Embryonic facial prominence (tissue), 1 donor: ENCODE measurements at regions not wholly inside any gene's neighbourhood (a gene's known extent, or its start where the extent isn't known, plus 50 kb on each side); places are given as distances from the start of the nearest gene placed in this dataset.

Experiments
- DNase-seq: peaks from one replicate; pipeline ENCODE4 v3.0.0-alpha.2; 2016; ENCODE audit errors: extremely low spot score

DNA sequence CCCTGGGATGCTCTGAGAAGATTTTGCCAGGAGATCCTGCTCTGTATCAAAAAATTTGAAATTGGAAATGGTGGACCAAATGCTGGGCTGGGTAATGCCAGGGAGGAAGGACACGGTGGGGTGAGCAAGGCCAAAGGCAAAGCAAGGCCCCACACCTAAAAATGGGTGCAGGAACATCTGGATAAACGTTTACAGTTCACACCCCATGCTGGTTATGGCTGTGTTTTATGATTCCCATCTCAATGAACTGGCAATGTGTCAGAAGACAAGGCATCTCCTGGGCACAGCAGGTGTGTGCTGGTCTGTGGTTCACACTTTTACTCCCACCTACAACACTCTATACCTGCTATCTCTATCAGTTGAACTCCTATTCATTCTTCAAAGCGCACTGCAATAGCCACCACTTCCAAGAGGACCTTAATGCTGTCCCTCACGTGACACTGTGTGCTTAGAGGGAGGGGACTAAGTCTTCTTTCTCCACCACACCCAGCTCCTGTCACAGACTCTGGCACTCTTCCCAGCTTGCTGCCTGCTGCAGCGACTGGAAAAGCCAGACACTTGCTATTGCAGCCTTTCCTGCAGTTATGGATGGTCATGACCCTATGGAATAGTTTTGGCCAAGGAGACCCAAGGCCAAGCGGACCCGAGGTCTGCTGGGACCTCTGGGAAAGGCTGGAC, 277.5 kb downstream of the CTTN start:
- DNase-seq, result no peak

DNA sequence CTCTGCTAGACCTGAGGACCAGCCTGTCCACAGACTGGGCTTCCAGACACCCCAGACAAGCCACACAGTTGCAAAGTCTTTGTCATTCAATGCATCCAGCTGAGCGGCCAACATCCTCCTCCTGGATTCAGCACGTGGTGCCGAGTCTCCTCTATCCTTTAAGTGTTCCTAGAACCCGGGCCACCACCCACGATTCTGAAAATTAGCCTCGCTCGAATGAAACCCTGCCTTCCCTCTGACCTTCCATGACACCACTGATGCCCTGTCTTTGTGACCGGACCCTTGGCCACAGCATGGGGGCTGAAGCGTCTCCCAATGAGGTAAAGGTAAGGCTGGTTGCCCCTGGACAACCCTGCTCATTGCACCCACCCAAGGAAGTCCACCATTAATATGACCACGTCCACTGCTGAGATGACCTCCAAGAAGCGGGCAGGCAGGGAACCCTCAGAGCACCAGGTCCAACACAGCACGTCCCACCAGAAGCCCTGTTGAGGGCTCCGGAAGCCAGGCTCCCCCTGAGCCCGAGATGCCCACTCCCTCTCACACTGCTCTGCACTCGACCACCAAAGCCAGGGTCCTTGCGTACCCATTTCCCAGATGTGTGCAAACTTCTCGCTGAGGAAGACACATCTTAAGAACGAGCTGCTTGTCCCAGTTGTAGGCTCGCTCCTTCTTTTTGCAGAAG, 279.0 kb downstream of the CTTN start:
- no peak for DNase-seq

DNA sequence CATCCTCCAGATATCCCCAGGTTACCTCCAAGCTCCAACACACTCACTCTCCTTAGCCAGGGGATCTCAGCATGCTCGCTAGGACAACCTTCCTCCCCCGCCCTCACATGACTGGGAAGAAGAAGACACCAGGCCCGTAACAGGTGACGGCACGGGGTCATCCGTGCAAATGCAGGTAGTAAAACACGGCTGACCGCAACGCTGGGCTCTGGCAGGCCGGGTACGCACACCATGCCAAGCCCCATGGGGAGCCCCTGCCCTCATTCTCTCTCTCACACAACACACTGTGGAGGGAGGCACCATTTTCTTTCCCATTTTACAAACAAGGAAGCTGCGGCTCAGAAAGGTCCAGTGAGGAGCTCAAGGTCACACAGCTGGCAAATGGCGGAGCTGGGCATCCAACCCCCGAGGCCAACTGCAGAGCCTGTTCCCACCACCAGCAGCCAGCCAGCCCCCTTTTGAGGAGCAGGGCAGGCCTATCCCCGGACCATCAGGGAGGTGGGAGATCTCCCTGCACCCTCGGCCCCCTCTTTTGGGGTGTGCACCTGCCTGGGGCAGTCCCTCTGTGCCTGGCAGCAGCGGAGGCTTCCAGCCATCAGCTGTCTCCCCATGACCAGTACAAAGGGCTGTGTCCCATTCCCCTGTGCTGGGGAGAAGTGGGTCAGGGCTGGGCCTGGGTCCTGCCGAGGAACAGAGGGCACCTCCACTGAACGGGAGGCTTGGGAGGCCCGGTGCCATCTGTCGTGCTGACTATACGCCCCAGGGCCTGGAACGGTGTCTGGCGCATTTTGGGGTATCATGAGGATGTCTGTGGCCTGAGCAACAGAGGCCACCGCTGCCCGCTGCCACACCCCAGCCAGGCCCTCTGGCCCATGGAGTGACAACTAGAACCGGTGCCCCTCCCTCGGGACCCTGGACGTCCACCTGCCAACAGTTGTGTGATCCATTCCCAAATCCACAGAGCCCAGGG, 280.9 kb downstream of the CTTN start:
- DNase-seq, result no peak

DNA sequence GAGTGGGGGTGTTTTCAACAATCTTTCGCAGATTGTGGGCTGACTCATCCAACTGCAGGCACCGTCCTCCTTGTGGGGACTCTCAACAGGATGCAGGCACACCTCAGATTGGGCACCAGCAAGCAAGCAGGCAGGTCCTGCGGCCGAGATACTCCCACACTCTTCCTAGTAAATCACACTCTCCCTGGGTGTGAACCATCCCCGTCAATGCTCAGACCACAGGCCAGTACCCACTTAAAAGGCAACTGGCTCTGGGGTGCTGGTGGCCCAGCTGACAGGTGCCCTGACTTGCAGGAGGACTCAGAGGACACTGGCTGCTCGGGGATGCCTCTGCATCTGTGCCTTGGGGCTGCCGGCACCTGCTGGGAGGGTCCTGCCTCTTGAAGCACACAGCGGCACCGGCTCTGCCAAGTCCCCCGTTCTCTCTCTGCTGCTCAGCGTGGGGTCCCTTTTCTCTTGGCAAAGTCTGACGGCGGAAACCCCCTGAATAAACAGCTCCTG, 282.5 kb downstream of the CTTN start:
- no peak for DNase-seq

DNA sequence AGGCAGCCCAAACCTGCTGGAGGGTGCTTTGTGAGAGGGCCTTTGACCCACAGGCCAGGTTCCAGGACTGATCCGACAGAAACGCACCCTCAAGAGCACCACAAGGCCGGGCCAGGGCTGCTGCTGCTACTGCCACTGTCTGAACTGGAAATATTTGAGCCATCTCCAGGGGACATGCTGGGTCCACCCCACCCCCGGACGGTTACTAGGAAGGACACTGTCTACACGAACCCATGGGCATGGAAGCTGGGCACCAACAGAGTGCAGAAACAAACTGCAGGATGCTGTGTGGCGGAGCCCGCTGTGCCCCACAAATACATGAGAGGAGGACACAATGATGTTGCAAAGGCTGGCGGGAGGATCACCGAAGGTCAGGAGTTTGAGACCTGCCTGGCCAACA, 283.7 kb downstream of the CTTN start:
- no peak for DNase-seq

DNA sequence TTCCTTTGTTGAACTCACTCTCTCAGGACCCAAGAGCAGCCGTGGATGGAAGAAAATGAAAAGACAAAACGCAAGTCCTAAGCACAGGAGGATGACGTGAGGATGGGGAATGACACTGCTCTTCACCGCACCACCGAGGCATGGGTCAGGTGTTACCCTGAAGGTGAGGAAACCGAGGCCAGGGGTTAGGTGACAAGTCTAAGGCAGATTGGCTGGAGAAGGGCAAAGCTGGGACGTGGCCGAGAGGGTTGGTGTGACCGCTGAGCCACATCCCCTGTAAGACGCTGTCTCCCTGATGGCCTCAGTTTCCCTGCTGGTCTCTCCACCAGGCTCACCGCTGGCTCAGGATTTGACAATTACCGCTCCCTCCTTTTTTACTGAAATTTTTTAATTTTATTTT, 284.4 kb downstream of the CTTN start:
- no peak for DNase-seq

DNA sequence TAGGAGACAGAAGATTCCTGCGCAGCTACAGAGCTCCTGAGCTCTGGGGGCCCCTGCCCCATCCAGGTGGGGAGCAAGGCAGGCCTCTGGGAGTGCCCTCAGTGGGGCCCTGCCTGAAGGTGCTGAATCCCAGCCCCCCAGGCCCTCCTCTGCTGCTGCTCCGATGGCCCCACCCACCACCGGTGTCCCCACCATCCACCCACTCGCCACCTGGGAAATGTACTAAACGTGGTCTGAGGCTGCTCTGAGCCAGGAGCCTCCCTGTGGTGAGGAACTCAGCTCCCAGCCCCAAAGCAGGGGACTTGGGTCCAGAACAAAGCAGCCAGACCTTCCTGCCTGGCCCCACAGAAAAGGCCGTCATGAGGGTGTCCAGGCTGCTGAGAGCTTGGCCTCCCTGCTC, 289.4 kb downstream of the CTTN start:
- DNase-seq, result no peak

DNA sequence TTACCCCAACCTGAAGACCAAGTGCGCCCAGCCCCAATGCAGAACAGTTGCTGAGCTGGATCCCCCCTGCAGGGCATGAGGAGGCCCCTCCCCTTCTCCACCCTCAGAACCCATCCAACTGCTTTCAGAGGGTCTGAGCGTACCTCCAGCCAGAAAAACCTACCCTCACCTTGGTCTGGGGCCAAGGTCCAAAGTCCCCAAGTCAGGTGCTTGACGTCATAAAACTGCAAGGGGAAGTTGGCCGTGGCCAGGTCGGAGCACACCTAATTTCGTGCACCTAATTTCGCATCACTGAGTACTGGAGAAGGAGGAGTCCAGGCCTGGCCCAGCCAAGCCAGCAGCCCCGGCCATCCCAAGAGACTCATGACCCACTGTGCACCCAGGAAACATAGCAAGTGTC, 289.8 kb downstream of the CTTN start:
- no peak for DNase-seq

DNA sequence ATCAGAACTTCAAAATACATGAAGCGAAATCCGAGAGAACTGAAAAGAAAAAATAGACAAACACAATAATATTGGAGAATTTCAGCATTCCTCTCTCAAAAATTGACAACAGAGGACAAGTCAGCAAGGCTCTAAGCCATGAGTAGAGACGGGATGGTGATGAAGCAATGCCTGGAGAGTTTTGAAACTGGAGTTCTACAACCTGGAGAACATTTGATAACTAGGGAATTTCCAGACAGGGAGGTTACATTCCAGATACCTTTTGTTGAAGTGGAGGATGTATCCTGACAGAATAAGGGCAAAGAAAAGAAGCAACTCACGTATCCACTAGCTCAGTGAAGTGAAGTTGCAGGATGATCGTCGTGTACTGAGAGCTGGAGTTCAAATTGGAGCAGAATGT, 291.4 kb downstream of the CTTN start:
- no peak for DNase-seq

DNA sequence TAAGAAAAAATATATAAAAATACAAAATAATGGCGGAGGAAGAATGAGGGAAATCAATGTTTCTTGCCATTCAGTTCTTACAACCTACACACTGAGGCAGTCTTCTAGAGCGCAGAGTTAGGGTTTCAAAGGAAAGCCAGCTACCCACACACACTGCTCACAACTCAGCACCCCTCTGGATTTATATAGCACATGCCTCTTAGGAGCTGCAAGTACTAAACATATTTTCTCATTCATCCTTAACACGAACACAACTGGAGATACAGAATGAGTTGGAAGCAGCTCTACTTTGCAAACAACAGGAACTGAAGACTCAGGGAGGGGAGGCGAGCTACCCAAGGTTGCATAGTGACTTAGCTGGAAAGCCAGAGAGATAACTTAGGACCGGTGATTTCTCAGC, 293.8 kb downstream of the CTTN start:
- no peak for DNase-seq

DNA sequence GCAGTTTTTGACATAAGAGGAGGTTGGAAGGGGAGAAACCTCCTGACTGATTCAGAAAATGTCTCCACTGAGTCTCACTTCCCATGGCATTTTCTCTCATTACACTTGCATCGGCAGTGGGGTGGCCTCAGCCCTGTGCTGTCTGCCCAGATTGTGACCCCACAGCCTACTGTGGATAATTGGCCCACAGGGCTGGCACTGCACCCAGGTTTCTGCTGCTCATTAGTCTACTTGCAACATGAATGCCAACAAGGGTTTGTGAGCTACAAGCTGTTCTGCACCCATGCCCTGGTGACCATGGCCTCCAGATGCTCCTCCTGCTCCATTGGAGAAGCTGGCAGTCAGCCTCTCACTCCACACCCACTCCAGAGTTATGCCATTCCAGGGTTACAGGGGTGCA, 296.0 kb downstream of the CTTN start:
- DNase-seq, result no peak

DNA sequence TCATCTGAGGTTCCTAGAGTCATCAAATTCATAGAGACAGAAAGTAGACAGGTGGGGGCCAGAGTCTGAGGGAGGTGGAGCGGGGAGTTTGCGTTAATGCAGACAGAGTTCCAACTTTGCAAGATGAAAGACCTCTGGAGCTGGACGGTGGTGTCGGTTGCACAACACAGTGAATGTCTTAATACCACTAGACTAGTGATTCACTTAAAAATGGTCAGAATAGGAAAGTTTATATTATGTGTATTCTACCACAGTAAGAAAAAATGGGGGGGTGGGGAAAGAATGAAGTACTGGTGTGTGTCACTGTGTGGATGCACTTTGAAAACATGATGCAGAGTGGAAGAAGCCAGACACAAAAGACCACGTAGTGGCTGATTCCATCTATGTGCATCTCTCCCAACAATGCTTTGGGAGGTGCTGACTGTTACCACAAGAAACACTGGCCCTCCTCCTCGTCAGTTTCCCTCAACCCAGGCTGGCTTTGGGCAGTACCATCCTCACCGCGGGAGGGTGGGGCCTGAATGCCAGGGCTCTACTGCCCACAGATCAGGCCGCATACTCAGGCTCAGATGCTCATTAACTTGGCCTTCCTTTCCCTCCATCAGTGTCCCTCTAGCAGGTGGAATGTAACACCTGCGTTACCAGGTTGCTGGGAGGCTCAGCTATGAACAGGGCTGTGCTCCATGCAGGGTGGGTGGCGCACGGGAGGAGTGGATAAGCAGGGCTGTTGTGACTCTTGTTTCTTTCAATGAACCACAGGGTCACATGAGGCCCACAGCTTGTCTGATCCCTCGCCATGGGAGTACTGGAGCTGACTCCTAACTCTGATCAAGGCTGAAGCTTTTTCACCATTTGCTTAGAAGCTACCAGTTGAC, 297.0 kb downstream of the CTTN start:
- no peak for DNase-seq

DNA sequence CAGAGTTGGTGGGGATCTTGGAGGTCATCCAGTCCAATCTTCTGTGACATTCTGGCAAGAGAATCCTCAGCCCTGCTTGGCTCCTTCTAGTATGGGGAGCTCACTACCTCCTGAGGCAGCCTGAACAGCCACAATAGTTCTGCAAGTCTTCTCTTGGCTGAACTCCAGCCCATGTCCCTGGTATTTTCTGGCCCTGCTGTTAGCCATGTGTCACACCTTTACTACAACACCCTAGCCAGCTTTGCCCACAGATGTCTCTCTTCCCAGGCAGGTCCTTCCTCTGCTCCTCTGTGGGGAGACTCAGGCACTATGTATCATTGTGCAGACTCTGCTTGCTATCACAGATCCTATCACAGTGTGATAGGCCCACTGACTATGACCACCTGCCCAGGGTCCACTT, 297.7 kb downstream of the CTTN start:
- DNase-seq, result no peak

DNA sequence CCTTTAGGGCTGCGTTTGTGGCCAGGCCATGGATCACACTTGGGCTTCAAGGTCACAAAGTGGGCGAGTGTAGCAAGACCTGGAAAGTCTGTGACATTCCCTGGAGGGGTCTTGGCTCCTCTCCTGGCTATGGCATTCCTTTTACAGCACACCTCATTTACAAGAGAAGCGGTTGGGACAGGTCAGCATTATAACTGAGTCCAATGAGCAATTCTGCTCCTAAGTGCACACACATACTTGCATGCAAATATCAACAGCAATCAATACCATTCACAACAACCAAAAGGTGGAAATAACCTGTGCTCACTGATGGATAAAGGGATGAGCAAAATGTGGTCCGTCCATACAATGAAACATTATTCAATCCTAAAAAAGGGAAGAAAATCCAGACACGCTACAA, 298.2 kb downstream of the CTTN start:
- DNase-seq, result no peak

DNA sequence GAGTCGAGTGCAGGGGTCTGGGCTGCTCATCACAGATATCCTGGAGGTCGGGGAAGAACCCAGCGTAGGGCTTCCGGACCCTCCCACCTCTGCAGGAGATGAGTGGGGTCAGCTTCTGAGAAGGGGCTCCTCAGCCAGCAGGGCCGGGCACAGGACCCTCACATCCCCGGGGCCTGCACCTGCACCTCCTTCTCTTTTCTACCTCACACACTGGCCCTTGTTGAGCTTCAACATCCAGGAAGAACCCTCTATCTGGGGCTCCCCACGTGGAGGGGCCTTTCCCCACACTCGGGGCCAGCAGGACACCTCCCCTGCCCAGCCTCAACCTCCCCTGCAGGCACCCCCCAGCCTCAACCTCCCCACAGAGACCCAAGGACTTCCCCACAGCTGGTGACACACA, 299.4 kb downstream of the CTTN start:
- no peak for DNase-seq

DNA sequence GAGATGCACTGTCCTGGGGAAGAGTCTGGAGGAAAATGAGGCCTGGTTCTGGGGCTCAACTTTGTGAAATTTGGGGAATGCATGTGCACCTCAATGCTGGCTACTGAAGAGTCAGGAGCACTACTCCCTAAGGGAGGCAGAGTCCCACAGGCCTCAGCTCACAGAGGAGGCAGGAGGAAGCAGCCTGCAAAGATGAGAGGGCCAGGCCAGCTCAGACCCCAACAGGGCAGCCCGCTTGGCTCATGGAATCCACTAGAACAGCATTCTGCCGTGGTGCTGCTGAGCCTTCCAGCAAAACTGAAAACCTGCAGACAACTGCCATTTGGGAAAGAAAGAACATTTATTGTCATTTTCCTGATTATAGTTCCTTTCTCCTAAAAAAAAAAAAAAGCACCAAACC, 300.5 kb downstream of the CTTN start:
- DNase-seq, result no peak

DNA sequence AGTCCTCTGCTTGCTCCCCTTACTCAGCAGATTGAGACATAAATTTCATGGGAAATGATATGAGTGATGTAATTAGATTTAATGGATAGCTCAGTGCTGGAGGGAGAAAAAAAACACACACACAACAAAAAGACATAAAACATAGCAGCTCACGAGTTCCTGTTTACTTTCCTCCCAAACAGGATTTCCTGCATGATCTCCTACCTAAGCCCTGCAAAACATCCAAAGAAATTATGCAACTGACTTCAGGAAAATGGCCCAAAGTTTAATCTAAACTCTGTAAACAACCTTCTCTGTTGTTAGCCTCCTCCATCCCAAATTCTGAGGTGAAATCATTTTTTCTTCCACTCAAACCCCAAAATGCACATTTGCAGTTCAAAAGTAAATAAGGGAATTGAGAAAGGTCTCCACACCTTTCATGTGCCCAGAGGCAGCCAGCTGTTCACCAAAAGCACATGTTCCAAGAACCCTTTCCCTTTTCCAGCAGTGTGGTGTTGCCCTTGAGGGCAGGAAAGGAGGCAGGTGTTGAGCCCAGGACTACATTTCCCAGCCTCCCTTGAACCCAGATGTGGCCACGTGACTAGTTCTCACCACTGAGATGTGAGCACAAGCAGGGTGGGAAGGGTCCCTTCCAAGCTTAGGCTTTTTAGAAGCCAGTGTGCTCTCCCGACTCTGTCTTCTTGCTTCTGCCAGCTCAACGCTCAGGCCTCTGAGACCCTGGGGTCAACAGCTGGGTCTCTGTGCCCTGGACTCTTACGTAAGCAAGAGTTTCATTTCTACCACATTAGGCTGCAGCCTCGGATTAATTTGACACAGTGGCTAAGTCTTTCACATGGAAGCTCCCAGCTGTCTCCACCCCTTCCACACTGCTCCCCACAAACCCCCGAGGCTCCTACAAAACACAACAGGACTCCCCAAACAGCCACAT, 301.2 kb downstream of the CTTN start:
- no peak for DNase-seq

DNA sequence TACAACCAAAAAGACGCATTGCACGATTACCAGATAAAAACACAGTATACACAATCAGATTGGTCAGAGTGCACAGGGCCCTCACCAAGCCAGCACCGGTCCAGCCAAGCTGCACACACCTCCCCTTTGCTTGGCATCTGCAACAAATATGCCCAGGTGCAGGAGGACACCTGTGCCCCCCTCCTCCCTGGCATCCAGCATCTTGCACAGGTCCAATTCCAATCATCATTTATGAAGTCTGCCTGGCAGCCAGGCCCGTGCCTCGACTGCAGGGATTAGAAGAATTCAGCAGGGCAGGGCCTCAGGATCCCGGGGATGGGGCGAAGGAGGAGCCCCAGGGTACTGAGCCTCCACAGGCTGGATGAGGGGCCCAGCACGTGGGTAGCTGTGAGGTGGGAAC, 302.1 kb downstream of the CTTN start:
- no peak for DNase-seq

DNA sequence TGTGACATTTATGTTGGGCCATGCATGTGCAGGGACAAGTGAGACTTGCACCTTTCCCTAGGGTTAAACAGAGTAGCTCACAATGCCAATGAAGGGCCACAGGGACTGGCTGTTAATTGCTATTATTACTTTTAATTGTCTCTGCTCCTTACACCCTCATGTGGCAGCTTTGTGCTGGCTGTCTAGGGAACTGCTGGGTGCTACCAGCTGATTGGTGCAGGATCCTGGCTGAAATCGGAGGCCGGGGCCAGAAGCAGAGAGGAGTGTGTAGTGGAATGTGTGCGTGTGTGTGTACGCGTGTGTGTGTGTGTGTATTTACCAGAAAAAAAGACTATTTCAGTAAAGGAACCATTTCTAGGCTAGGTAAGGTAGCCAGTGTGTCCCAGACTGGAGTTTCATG, 302.5 kb downstream of the CTTN start:
- DNase-seq, result no peak

DNA sequence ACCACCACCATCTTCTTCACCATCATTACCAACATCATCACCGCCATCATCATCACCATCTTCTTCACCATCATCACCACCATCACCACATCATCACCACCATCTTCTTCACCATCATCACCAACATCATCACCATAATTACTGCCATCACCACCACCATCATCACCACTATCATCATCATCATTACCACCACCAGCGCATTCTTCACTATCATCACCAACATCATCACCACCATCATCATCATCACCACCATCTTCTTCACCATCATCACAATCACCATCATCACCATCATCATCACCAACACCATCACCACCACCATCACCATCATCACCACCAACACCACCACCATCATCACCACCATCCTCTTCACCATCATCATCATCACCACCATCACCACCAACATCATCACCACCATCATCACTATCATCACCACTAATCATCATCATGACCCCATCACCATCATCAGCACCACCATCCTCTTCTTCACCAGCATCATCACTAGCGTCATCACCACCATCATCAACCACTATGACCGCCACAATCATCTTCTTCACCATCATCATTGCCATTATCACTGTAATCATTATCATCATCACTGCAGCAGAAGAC, 303.8 kb downstream of the CTTN start:
- no peak for DNase-seq
